Choroid plexus epithelial cell (primary cell): ENCODE measurements at regions not wholly inside any gene's neighbourhood (a gene's known extent, or its start where the extent isn't known, plus 50 kb on each side); places are given as distances from the start of the nearest gene placed in this dataset.
"Not testable (repeated sequence)": the region's sequence is repeated elsewhere in the genome, so short reads cannot be mapped to it uniquely, and the experiment has no call there.

Experiments
- DNase-seq: peaks from one replicate; pipeline ENCODE4 v3.0.0-alpha.2; 2010; ENCODE audit warnings: low read depth
- H3K4me3 ChIP-seq: 2 replicates; pipeline ENCODE4 v1.5.1; 2011; ENCODE audit warnings: low read depth, mild to moderate bottlenecking, control low read depth, low read length, moderate library complexity
- TF ChIP-seq, protein P1 (sequence below): conservative IDR thresholded peaks from 2 replicates; pipeline ENCODE4 v1.5.1; 2011; ENCODE audit warnings: low read depth, mild to moderate bottlenecking, control low read depth, inconsistent platforms, low read length, moderate library complexity

DNA sequence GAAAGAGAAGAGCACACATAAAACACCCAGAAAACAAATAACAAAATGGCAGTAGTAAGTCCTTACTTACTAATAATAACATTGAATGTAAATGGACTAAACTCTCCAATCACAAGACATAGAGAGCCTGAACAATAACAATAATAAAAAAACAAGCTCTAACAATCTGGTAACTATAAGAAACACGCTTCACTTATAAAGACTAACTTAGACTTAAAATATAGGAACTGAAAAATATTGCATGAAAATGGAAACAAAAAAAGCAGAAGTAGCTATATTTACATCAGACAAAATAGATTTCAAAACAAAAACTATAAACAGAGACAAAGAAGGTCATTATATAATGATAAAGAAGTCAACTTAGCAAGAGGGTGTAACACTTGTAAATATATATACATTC, 83.1 kb upstream of the LYPLAL1 start:
- no peak overlapping the region for H3K4me3 ChIP-seq
- no peak for DNase-seq
- TF ChIP-seq, protein P1, sequence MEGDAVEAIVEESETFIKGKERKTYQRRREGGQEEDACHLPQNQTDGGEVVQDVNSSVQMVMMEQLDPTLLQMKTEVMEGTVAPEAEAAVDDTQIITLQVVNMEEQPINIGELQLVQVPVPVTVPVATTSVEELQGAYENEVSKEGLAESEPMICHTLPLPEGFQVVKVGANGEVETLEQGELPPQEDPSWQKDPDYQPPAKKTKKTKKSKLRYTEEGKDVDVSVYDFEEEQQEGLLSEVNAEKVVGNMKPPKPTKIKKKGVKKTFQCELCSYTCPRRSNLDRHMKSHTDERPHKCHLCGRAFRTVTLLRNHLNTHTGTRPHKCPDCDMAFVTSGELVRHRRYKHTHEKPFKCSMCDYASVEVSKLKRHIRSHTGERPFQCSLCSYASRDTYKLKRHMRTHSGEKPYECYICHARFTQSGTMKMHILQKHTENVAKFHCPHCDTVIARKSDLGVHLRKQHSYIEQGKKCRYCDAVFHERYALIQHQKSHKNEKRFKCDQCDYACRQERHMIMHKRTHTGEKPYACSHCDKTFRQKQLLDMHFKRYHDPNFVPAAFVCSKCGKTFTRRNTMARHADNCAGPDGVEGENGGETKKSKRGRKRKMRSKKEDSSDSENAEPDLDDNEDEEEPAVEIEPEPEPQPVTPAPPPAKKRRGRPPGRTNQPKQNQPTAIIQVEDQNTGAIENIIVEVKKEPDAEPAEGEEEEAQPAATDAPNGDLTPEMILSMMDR, result no peak

DNA sequence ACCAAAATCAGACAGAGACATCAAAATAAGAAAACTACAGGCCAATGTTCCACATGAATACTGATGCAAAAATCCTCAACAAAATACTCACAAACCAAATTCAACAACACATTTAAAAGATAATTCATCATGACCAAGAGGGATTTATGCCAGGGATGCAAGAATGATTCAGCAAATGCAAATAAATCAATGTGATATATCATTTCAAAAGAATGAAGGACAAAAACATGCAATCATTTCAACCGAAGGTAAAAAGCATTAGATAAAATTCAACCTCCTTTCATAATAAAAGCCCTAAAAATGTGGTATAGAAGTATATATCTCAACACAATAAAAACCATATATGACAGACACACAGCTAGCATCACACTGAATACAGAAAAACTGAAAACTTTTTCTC, 81.5 kb upstream of the LYPLAL1 start:
- no peak overlapping the region for H3K4me3 ChIP-seq
- TF ChIP-seq, protein P1, result no peak
- DNase-seq, result no peak

DNA sequence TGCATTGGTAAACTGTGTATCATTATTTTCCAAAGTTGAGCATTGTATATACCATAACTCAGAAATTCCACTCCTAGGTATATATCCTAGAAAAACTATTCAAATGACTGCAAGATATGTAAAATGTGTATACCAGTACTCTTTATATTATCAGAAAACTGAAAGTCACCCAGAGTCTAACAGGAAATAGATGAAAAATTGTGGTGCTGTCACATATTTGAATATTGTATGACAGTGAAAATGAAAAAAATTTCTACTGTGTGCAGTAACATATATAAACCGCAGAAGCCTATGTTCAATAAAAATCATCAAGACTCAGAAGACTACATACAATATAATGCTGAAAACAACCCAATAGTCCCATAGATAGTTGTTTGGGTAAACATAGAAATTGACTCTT, 74.4 kb upstream of the LYPLAL1 start:
- TF ChIP-seq, protein P1, result no peak
- H3K4me3 ChIP-seq, result no peak overlapping the region
- no peak for DNase-seq

DNA sequence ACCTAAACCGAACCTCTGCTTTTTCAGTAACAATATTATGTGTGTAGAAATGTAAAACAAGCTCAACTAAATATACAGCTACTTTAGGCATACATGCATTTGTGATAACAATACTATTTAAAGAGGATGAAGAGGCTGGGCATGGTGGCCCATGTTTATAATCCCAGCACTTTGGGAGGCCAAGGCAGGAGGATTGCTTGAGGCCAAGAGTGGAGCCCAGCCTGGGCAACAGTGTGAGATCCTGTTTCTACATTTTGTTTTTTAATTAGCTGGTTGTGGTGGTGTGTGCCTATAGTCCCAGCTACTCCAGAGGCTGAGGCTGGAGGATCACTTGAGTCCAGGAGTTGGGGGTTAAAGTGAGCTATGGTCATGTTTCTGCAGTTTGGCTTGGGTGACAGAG, 73.6 kb upstream of the LYPLAL1 start:
- no peak overlapping the region for H3K4me3 ChIP-seq
- TF ChIP-seq, protein P1, result no peak
- DNase-seq, result no peak

DNA sequence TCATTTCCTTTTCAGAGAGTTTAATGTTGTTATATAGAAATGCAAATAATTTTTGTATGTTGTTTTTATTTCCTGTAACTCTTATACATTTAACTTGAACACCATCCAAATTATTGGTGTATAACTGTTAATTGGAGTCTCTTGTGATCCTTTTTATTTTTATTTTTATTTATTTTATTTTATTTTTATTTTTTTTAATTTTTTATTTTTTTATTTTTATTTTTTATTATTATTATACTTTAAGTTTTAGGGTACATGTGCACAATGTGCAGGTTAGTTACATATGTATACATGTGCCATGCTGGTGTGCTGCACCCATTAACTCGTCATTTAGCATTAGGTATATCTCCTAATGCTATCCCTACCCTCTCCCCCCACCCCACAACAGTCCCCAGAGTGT, 71.2 kb upstream of the LYPLAL1 start:
- DNase-seq, H3K4me3 ChIP-seq: not testable (repeated sequence)

DNA sequence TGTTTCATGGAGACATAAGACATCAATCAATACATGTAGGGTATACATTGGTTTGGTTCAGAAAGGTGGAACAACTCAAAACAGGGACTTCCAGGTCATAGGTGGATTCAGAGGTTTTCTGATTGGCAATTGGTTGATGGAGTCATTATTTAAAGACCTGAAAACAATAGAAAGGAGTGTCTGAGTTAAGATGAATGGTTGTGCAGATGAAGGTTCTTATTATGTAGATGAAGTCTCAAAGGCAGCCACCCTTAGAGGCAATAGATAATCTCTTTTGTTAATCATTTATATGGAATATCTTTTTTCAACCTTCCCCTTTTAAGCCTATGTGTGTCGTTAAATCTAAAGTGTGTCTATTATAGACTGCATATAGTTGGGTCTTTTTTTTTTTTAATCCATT, 67.8 kb upstream of the LYPLAL1 start:
- TF ChIP-seq, protein P1, result no peak
- DNase-seq, result no peak

DNA sequence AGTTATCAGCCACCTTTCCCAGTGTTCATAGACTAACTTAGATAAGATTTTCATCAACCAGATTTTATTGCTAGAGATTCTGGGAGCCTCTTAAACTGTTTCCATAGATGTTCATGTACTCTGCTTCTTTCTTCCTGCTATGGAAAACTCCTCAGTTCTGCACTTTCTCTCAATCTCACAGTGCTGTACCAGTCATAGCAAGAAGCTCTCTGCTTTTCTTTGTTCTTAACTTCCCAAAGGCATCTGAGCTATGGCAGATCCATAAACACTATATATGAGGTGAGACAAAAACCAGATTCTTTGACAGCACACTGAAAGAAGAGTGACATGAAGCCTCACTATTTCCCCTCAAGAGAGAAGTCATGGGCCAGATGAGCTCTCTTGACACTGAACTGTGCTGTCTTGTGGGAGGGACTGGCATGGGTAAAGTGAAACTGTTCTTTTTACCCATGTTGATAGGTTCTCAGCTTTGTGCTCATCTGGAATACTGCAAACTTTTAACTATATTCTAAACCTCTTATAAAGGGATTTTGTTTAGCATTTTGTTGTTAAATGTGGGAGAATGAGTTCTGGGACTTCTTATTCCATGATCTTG, 64.2 kb upstream of the LYPLAL1 start:
- no peak for DNase-seq
- TF ChIP-seq, protein P1, result no peak
- H3K4me3 ChIP-seq, result no peak overlapping the region

More for the DNA sequence above, 67.8 kb upstream of the LYPLAL1 start:
- H3K4me3 ChIP-seq, result no peak overlapping the region

DNA sequence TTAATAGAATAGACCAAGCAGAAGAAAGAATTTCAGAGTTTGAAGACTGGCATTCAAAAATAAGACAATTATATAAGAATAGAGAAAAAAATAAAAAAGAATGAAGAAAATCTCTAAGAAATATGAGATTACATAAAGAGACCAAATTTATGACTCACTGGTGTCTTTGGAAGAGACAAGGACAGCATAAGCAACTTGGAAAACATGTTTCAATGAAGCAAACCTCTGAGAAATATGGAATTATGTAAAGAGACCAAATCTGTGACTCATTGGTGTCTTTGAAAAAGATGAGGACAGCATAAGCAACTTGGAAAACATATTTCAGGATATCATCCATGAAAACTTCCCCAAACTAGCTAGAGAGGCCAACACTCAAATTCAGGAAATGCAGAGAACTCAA, 60.4 kb upstream of the LYPLAL1 start:
- TF ChIP-seq, protein P1, result no peak
- no peak for DNase-seq
- H3K4me3 ChIP-seq, result no peak overlapping the region
